ENCODE measurements at regions not wholly inside any gene's neighbourhood (a gene's known extent, or its start where the extent isn't known, plus 50 kb on each side); places are given as distances from the start of the nearest gene placed in this dataset.

- TF ChIP-seq POLR2A (IDR thresholded peaks at IDR 0.05) (no peak), CTCF (IDR thresholded peaks at IDR 0.05) (no peak), EP300 (IDR thresholded peaks at IDR 0.05) (no peak)
These were observed 120.9 kb upstream of the DCC start for GRCh38 chr18:52219102-52219501.
